GM18507 (cell line): ENCODE measurements at regions not wholly inside any gene's neighbourhood (a gene's known extent, or its start where the extent isn't known, plus 50 kb on each side); places are given as distances from the start of the nearest gene placed in this dataset.
A peak's percentile ranks its signal among the peaks of the same experiment; 100 is the strongest.

ENCODE experiments used
- DNase-seq: peaks from one replicate; pipeline ENCODE4 v3.0.0; 2011; ENCODE audit warnings: low read depth; ENCODE audit not compliant: insufficient read length; ENCODE audit errors: extremely low spot score
- FAIRE-seq: peaks from 2 replicates; lab custom pipeline; 2011; peaks lifted over from hg19 to GRCh38; lab: Jason Lieb, UNC

- FAIRE-seq (no peak), DNase-seq (no peak)
Observed at GRCh38 chr1:104402178-104402577, 652.5 kb downstream of the AMY1C start.

- no peak for DNase-seq
- no peak for FAIRE-seq
Observed at GRCh38 chr1:104403883-104404282, 654.2 kb downstream of the AMY1C start.

- DNase-seq = no peak
- FAIRE-seq = no peak
Observed at GRCh38 chr1:104406728-104407127, 657.0 kb downstream of the AMY1C start.

GRCh38 chr1:104408268-104408667 is 658.6 kb downstream of the AMY1C start:
- no peak for FAIRE-seq
- no peak for DNase-seq

GRCh38 chr1:104435255-104435654 is 685.6 kb downstream of the AMY1C start:
- FAIRE-seq (no peak), DNase-seq (no peak)

- no peak for DNase-seq
- no peak for FAIRE-seq
Observed at GRCh38 chr1:104440011-104440410, 690.3 kb downstream of the AMY1C start.

- FAIRE-seq (no peak), DNase-seq (no peak)
Observed at GRCh38 chr1:104456724-104457123, 707.0 kb downstream of the AMY1C start.

- no peak for FAIRE-seq
Observed at GRCh38 chr1:104459886-104460285, 710.2 kb downstream of the AMY1C start.

GRCh38 chr1:104460880-104461279 is 711.2 kb downstream of the AMY1C start:
- FAIRE-seq (no peak), DNase-seq (no peak)

More at GRCh38 chr1:104459886-104460285, 710.2 kb downstream of the AMY1C start:
- no peak for DNase-seq

- FAIRE-seq (no peak), DNase-seq (no peak)
Observed at GRCh38 chr1:104463126-104463697, 713.5 kb downstream of the AMY1C start.

- no peak for FAIRE-seq
- no peak for DNase-seq
Observed at GRCh38 chr1:104466068-104466467, 716.4 kb downstream of the AMY1C start.

- DNase-seq = no peak
- peak; percentile 88 for FAIRE-seq
Observed at GRCh38 chr1:104467590-104467989, 717.9 kb downstream of the AMY1C start.

GRCh38 chr1:104468282-104468681 is 718.6 kb downstream of the AMY1C start:
- peak; percentile 60 for FAIRE-seq

GRCh38 chr1:104476126-104476525 is 726.4 kb downstream of the AMY1C start:
- DNase-seq (no peak), FAIRE-seq (no peak)

More at GRCh38 chr1:104468282-104468681, 718.6 kb downstream of the AMY1C start:
- no peak for DNase-seq

GRCh38 chr1:104488296-104489015 is 738.8 kb downstream of the AMY1C start:
- no peak for DNase-seq
- FAIRE-seq = no peak

GRCh38 chr1:104526158-104526795 is 776.6 kb downstream of the AMY1C start:
- DNase-seq (no peak), FAIRE-seq (no peak)

GRCh38 chr1:104531990-104532389 is 782.3 kb downstream of the AMY1C start:
- DNase-seq (no peak), FAIRE-seq (no peak)

GRCh38 chr1:104574620-104575019 is 824.9 kb downstream of the AMY1C start:
- no peak for FAIRE-seq
- no peak for DNase-seq

GRCh38 chr1:104592926-104593325 is 843.2 kb downstream of the AMY1C start:
- no peak for FAIRE-seq
- no peak for DNase-seq

GRCh38 chr1:104593413-104594187 is 843.9 kb downstream of the AMY1C start:
- FAIRE-seq (peak; percentile 59), DNase-seq (no peak)
